Fibroblast of the aortic adventitia (primary cell): ENCODE measurements at regions not wholly inside any gene's neighbourhood (a gene's known extent, or its start where the extent isn't known, plus 50 kb on each side); places are given as distances from the start of the nearest gene placed in this dataset.

Experiments used
- DNase-seq: peaks from one replicate; pipeline ENCODE4 v3.0.0-alpha.2; 2010; ENCODE audit warnings: low read depth
- H3K4me3 ChIP-seq: 2 replicates; pipeline ENCODE4 v1.5.1; 2011; ENCODE audit warnings: low read depth, mild to moderate bottlenecking, control low read depth, low read length, moderate library complexity
- CTCF ChIP-seq: IDR thresholded peaks from 2 replicates; pipeline ENCODE4 v1.5.1; 2011; ENCODE audit warnings: mild to moderate bottlenecking, low read length, control low read depth, inconsistent platforms; ENCODE audit not compliant: insufficient read depth

GRCh38 chr2:220539481-220539880 lies 912.1 kb downstream of the SLC4A3 start:
- no peak overlapping the region for H3K4me3 ChIP-seq
- no peak for DNase-seq
- no peak for TF ChIP-seq CTCF

DNA sequence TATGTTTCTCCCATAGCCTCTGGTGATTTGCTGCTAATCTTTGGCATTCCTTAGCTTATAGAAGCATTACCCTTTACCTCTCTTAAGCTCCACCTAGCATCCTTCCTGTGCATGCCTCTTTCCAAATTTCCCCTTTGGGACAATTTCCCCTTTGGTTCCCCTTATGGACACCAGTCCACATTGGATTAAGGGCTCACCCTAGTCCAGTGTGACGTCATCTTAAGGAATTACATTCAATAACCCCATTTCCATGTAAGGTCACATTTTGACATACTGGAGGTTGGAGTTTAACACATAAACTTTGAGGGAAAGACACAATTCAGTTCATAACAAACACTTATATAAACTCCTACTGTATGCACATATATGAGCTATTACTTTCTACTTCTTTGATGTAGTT lies 916.6 kb downstream of the SLC4A3 start:
- TF ChIP-seq CTCF: no peak
- no peak for DNase-seq
- H3K4me3 ChIP-seq: no peak overlapping the region

- H3K4me3 ChIP-seq: no peak overlapping the region
- no peak for TF ChIP-seq CTCF
- peak; percentile 7 for DNase-seq
These were observed 923.7 kb downstream of the SLC4A3 start for GRCh38 chr2:220550995-220551700.

DNA sequence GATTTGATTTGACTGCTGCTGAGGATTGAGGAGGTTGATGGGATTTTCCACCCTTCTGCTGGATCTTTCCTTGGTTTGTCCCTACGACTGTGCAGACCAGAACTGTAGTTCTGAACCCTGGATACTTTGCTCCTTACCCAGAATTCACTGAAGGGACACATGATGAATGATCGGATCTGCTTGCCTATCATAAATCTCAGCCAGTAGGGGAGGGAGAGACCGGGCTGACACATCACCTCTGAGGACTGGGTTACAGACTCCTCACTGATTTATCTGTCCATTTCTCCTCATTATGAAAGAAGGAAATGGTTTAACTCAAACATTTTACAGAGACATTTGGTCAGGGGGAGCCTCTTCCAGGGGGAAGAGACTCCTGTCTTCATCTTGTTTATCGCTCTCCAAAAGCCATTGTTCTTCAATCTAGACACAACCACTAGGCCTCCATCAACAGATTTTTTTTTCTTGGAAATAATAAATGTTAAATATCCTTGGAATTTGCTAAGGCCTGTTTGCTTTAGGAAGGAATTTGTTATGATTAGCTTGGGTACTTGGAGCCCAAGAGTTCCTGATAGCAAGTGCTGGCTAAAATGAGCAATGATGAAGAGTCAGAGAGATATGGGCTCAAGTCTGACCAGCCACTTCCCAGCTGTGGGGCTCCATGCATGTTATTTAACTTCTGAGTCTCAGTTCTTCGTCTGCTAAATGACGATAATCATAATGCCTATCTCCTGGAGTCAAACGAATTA lies 925.5 kb downstream of the SLC4A3 start:
- peak; percentile 59 for DNase-seq
- no peak for TF ChIP-seq CTCF
- H3K4me3 ChIP-seq: no peak overlapping the region

DNA sequence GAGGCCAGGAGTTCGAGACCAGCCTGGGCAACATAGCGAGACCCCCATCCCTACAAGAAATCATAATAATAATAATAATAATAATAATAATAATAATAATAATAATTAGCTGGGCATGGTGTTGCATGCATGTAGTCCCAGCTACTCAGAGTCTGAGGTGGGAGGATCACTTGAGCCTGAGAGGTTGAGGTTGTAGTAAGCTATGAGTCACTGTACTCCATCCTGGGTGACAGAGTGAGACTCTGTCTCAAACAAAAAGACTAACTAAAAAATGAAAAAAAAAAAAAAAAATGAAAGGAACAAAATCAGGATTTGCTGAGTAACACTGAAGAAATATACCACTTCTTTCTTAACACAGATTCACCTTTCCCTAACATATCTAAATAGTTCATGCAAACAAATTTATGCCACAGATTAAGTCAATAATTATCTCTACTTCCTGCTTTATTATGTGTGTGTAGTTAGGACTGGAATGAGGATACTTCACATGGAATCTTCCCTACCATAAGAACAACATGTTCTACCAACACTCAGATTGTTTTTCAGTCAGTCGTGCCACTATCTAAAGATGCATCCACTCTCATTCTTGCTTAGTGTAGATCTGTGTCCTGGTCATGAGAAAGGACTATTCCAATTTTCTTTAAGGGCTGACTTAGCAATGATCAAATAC lies 928.7 kb downstream of the SLC4A3 start:
- DNase-seq: no peak

GRCh38 chr2:220556658-220557057 lies 929.2 kb downstream of the SLC4A3 start:
- TF ChIP-seq CTCF: no peak
- DNase-seq: peak; percentile 40
- H3K4me3 ChIP-seq: no peak overlapping the region

More for the DNA sequence above, 928.7 kb downstream of the SLC4A3 start:
- TF ChIP-seq CTCF: no peak
- no peak overlapping the region for H3K4me3 ChIP-seq
